ENCODE measurements at regions not wholly inside any gene's neighbourhood (a gene's known extent, or its start where the extent isn't known, plus 50 kb on each side); places are given as distances from the start of the nearest gene placed in this dataset.
A peak's percentile ranks its signal among the peaks of the same experiment; 100 is the strongest.

GRCh38 chr16:65353183-65353582 is 231.3 kb upstream of the CDH11 start:
- Histone ChIP-seq H3K4me1 (ENCODE audit: control insufficient read depth, extremely low read depth, insufficient read depth, low read length) (no peaks in the 10 kb centered on the region), H3K4me3 (replicated peaks in 1 of 4; ENCODE audit: control extremely low read depth in 1 of 4, insufficient read depth in 1 of 4, low read depth in 3 of 4, low read length in 4 of 4) (no peak overlapping the region), H2AFZ (ENCODE audit: low read length) (no peak overlapping the region), H3K36me3 (ENCODE audit: control insufficient read depth, insufficient read depth, low read length) (no peaks in the 10 kb centered on the region), H3K79me2 (ENCODE audit: control insufficient read depth, insufficient read depth, low read length) (no peaks in the 10 kb centered on the region), H3K4me2 (ENCODE audit: extremely low read depth, insufficient read depth, low read length) (no peak overlapping the region), H4K20me1 (ENCODE audit: control insufficient read depth, extremely low read depth, insufficient read depth, low read length) (no peaks in the 10 kb centered on the region), H3K27ac (ENCODE audit: insufficient read depth, low read length) (no peak overlapping the region), H3K27me3 (ENCODE audit: control insufficient read depth, insufficient read depth, low read length) (no peaks in the 10 kb centered on the region), H3K9me3 (ENCODE audit: control insufficient read depth, insufficient read depth, low read depth, low read length) (no peaks in the 10 kb centered on the region), H3K9ac (ENCODE audit: insufficient read depth, low read length) (no peak overlapping the region)
- TF ChIP-seq EZH2 (IDR thresholded peaks at IDR 0.05; ENCODE audit: low read length, missing control alignments): no peak
- TF ChIP-seq CTCF (conservative IDR thresholded peaks at IDR 0.05 in 1 of 2, IDR thresholded peaks at IDR 0.05 in 1 of 2; ENCODE audit: low read depth in 1 of 2, low read length in 2 of 2): no peak
- DNase-seq (ENCODE audit: low read depth in 2 of 2): no peak

GRCh38 chr16:65349626-65350025 is 227.8 kb upstream of the CDH11 start:
- Histone ChIP-seq H3K27ac (ENCODE audit: insufficient read depth, low read length) (no peak overlapping the region), H3K27me3 (ENCODE audit: control insufficient read depth, insufficient read depth, low read length) (no peaks in the 10 kb centered on the region), H4K20me1 (ENCODE audit: control insufficient read depth, extremely low read depth, insufficient read depth, low read length) (no peaks in the 10 kb centered on the region), H2AFZ (ENCODE audit: low read length) (no peak overlapping the region), H3K4me2 (ENCODE audit: extremely low read depth, insufficient read depth, low read length) (no peak overlapping the region), H3K36me3 (ENCODE audit: control insufficient read depth, insufficient read depth, low read length) (no peaks in the 10 kb centered on the region), H3K4me1 (ENCODE audit: control insufficient read depth, extremely low read depth, insufficient read depth, low read length) (no peaks in the 10 kb centered on the region), H3K79me2 (ENCODE audit: control insufficient read depth, insufficient read depth, low read length) (no peaks in the 10 kb centered on the region), H3K4me3 (replicated peaks in 1 of 4; ENCODE audit: control extremely low read depth in 1 of 4, insufficient read depth in 1 of 4, low read depth in 3 of 4, low read length in 4 of 4) (no peak overlapping the region), H3K9ac (ENCODE audit: insufficient read depth, low read length) (no peak overlapping the region), H3K9me3 (ENCODE audit: control insufficient read depth, insufficient read depth, low read depth, low read length) (no peaks in the 10 kb centered on the region)
- no peak for DNase-seq (ENCODE audit: low read depth in 2 of 2)
- TF ChIP-seq EZH2 (IDR thresholded peaks at IDR 0.05; ENCODE audit: low read length, missing control alignments): no peak
- TF ChIP-seq CTCF (conservative IDR thresholded peaks at IDR 0.05 in 1 of 2, IDR thresholded peaks at IDR 0.05 in 1 of 2; ENCODE audit: low read depth in 1 of 2, low read length in 2 of 2): no peak

- Histone ChIP-seq H3K27ac (ENCODE audit: insufficient read depth, low read length) (no peak overlapping the region), H3K4me2 (ENCODE audit: extremely low read depth, insufficient read depth, low read length) (no peak overlapping the region), H2AFZ (ENCODE audit: low read length) (no peak overlapping the region), H3K9ac (ENCODE audit: insufficient read depth, low read length) (no peak overlapping the region), H3K4me3 (replicated peaks in 1 of 4; ENCODE audit: control extremely low read depth in 1 of 4, insufficient read depth in 1 of 4, low read depth in 3 of 4, low read length in 4 of 4) (no peak overlapping the region), H4K20me1 (ENCODE audit: control insufficient read depth, extremely low read depth, insufficient read depth, low read length) (no peaks in the 10 kb centered on the region), H3K27me3 (ENCODE audit: control insufficient read depth, insufficient read depth, low read length) (no peaks in the 10 kb centered on the region), H3K36me3 (ENCODE audit: control insufficient read depth, insufficient read depth, low read length) (no peaks in the 10 kb centered on the region), H3K79me2 (ENCODE audit: control insufficient read depth, insufficient read depth, low read length) (no peaks in the 10 kb centered on the region), H3K4me1 (ENCODE audit: control insufficient read depth, extremely low read depth, insufficient read depth, low read length) (no peaks in the 10 kb centered on the region), H3K9me3 (ENCODE audit: control insufficient read depth, insufficient read depth, low read depth, low read length) (no peaks in the 10 kb centered on the region)
- TF ChIP-seq CTCF (conservative IDR thresholded peaks at IDR 0.05 in 1 of 2, IDR thresholded peaks at IDR 0.05 in 1 of 2; ENCODE audit: low read depth in 1 of 2, low read length in 2 of 2) (no peak), EZH2 (IDR thresholded peaks at IDR 0.05; ENCODE audit: low read length, missing control alignments) (no peak)
- peak in 1 of 2 donors; percentile 13 for DNase-seq (ENCODE audit: low read depth in 2 of 2)
These were observed 221.7 kb upstream of the CDH11 start for GRCh38 chr16:65343556-65343955.
